Astrocyte (in vitro differentiated cells and primary cell): ENCODE measurements at regions not wholly inside any gene's neighbourhood (a gene's known extent, or its start where the extent isn't known, plus 50 kb on each side); places are given as distances from the start of the nearest gene placed in this dataset.

Experiments used
- DNase-seq: peaks from one replicate; pipeline ENCODE4 v3.0.0-alpha.2; 2010; ENCODE audit warnings: low read depth
- FAIRE-seq: peaks from 2 replicates; lab custom pipeline; 2011; peaks lifted over from hg19 to GRCh38; lab: Jason Lieb, UNC
- H2AFZ ChIP-seq: 2 replicates; pipeline ENCODE4 v1.6.0; 2012; ENCODE audit warnings: low read depth, low read length, inconsistent platforms
- H3K27ac ChIP-seq: 2 replicates; pipeline ENCODE4 v1.5.1; 2011; ENCODE audit warnings: low read depth, low read length, inconsistent platforms
- H3K27me3 ChIP-seq: 2 replicates; pipeline ENCODE4 v1.6.0; 2011; ENCODE audit warnings: low read length, inconsistent platforms; ENCODE audit not compliant: insufficient read depth
- H3K36me3 ChIP-seq: 2 replicates; pipeline ENCODE4 v1.5.1; 2011; ENCODE audit warnings: low read length, inconsistent platforms; ENCODE audit not compliant: insufficient read depth
- H3K4me1 ChIP-seq: 2 replicates; pipeline ENCODE4 v1.5.1; 2011; ENCODE audit warnings: low read length, inconsistent platforms; ENCODE audit not compliant: insufficient read depth
- H3K4me2 ChIP-seq: 2 replicates; pipeline ENCODE4 v1.6.0; 2012; ENCODE audit warnings: low read length, inconsistent platforms
- H3K4me3 ChIP-seq: 2 replicates; pipeline ENCODE4 v1.5.1; 2011; ENCODE audit warnings: low read depth, mild to moderate bottlenecking, low read length, inconsistent platforms; ENCODE audit not compliant: insufficient read depth
- H3K79me2 ChIP-seq: 2 replicates; pipeline ENCODE4 v1.6.0; 2012; ENCODE audit warnings: mild to moderate bottlenecking, low read length, inconsistent platforms; ENCODE audit not compliant: insufficient read depth
- H3K9ac ChIP-seq: 2 replicates; pipeline ENCODE4 v1.6.0; 2012; ENCODE audit warnings: mild to moderate bottlenecking, low read length, inconsistent platforms
- H3K9me3 ChIP-seq: 2 replicates; pipeline ENCODE4 v1.5.1; 2012; ENCODE audit warnings: low read depth, mild to moderate bottlenecking, low read length, inconsistent platforms; ENCODE audit not compliant: insufficient read depth
- H4K20me1 ChIP-seq: 2 replicates; pipeline ENCODE4 v1.6.0; 2012; ENCODE audit warnings: low read length, inconsistent platforms; ENCODE audit not compliant: insufficient read depth
- H3K27ac Mint-ChIP-seq: one replicate; pipeline ENCODE4 v1.8.0; 2021; ENCODE audit warnings: mild to moderate bottlenecking, mixed read lengths; ENCODE audit not compliant: unreplicated experiment
- H3K27me3 Mint-ChIP-seq: one replicate; pipeline ENCODE4 v1.8.0; 2021; ENCODE audit warnings: low read depth, mixed read lengths; ENCODE audit not compliant: unreplicated experiment
- H3K36me3 Mint-ChIP-seq: one replicate; pipeline ENCODE4 v1.8.0; 2021; ENCODE audit warnings: low read depth, mixed read lengths; ENCODE audit not compliant: unreplicated experiment
- H3K4me1 Mint-ChIP-seq: one replicate; pipeline ENCODE4 v1.8.0; 2021; ENCODE audit warnings: low read depth, mixed read lengths; ENCODE audit not compliant: unreplicated experiment
- H3K4me3 Mint-ChIP-seq: one replicate; pipeline ENCODE4 v1.8.0; 2021; ENCODE audit warnings: mild to moderate bottlenecking, moderate library complexity, mixed read lengths; ENCODE audit not compliant: unreplicated experiment
- H3K9me3 Mint-ChIP-seq: one replicate; pipeline ENCODE4 v1.8.0; 2021; ENCODE audit warnings: mild to moderate bottlenecking, mixed read lengths; ENCODE audit not compliant: unreplicated experiment
- EZH2 ChIP-seq: IDR thresholded peaks from 2 replicates; pipeline ENCODE4 v1.6.1; 2012; ENCODE audit warnings: mild to moderate bottlenecking, low read length, inconsistent platforms; ENCODE audit not compliant: insufficient read depth
- TF ChIP-seq, protein P1 (sequence below): IDR thresholded peaks from 2 replicates; pipeline ENCODE4 v1.5.1; 2011; ENCODE audit warnings: low read depth, mild to moderate bottlenecking, inconsistent platforms, low read length, moderate library complexity; ENCODE audit not compliant: insufficient read depth

- FAIRE-seq = no peak
These were observed 976.9 kb upstream of the TENM4 start for GRCh38 chr11:80417681-80418080.

GRCh38 chr11:80415580-80415979 is 974.8 kb upstream of the TENM4 start:
- FAIRE-seq (no peak), DNase-seq (no peak)
- no peaks in the 10 kb centered on the region for H3K27me3 ChIP-seq
- no peaks in the 10 kb centered on the region for H3K9me3 ChIP-seq
- H3K4me1 Mint-ChIP-seq = peaks cover 4% of the 10 kb centered on the region
- H3K9me3 Mint-ChIP-seq = peaks cover 7% of the 10 kb centered on the region
- H3K4me3 Mint-ChIP-seq = no peak overlapping the region
- H4K20me1 ChIP-seq = no peaks in the 10 kb centered on the region
- H3K79me2 ChIP-seq = no peaks in the 10 kb centered on the region
- H3K36me3 Mint-ChIP-seq = no peaks in the 10 kb centered on the region
- no peaks in the 10 kb centered on the region for H3K36me3 ChIP-seq
- no peaks in the 10 kb centered on the region for H3K4me1 ChIP-seq
- H3K27ac Mint-ChIP-seq = no peak overlapping the region
- no peak overlapping the region for H3K27ac ChIP-seq
- H3K9ac ChIP-seq = no peak overlapping the region
- no peaks in the 10 kb centered on the region for H3K27me3 Mint-ChIP-seq
- H2AFZ ChIP-seq = no peak overlapping the region
- H3K4me3 ChIP-seq = no peak overlapping the region
- TF ChIP-seq, protein P1, sequence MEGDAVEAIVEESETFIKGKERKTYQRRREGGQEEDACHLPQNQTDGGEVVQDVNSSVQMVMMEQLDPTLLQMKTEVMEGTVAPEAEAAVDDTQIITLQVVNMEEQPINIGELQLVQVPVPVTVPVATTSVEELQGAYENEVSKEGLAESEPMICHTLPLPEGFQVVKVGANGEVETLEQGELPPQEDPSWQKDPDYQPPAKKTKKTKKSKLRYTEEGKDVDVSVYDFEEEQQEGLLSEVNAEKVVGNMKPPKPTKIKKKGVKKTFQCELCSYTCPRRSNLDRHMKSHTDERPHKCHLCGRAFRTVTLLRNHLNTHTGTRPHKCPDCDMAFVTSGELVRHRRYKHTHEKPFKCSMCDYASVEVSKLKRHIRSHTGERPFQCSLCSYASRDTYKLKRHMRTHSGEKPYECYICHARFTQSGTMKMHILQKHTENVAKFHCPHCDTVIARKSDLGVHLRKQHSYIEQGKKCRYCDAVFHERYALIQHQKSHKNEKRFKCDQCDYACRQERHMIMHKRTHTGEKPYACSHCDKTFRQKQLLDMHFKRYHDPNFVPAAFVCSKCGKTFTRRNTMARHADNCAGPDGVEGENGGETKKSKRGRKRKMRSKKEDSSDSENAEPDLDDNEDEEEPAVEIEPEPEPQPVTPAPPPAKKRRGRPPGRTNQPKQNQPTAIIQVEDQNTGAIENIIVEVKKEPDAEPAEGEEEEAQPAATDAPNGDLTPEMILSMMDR = no peak
- TF ChIP-seq EZH2 = no peak
- no peak overlapping the region for H3K4me2 ChIP-seq

More at GRCh38 chr11:80417681-80418080, 976.9 kb upstream of the TENM4 start:
- H3K27ac Mint-ChIP-seq = no peak overlapping the region
- H3K79me2 ChIP-seq = no peaks in the 10 kb centered on the region
- DNase-seq = peak; percentile 3
- no peaks in the 10 kb centered on the region for H4K20me1 ChIP-seq
- no peaks in the 10 kb centered on the region for H3K36me3 ChIP-seq
- H3K4me1 ChIP-seq = no peaks in the 10 kb centered on the region
- no peak overlapping the region for H3K27ac ChIP-seq
- no peak overlapping the region for H3K4me3 ChIP-seq
- H3K36me3 Mint-ChIP-seq = no peaks in the 10 kb centered on the region
- H3K4me1 Mint-ChIP-seq = peaks cover 4% of the 10 kb centered on the region
- H3K9me3 Mint-ChIP-seq = no peaks in the 10 kb centered on the region
- H3K9ac ChIP-seq = no peak overlapping the region
- H3K9me3 ChIP-seq = no peaks in the 10 kb centered on the region
- H3K4me2 ChIP-seq = no peak overlapping the region
- TF ChIP-seq, protein P1 = no peak
- TF ChIP-seq EZH2 = no peak
- no peaks in the 10 kb centered on the region for H3K27me3 Mint-ChIP-seq
- H3K27me3 ChIP-seq = no peaks in the 10 kb centered on the region
- no peak overlapping the region for H3K4me3 Mint-ChIP-seq
- H2AFZ ChIP-seq = peak overlapping the region; percentile 15

DNA sequence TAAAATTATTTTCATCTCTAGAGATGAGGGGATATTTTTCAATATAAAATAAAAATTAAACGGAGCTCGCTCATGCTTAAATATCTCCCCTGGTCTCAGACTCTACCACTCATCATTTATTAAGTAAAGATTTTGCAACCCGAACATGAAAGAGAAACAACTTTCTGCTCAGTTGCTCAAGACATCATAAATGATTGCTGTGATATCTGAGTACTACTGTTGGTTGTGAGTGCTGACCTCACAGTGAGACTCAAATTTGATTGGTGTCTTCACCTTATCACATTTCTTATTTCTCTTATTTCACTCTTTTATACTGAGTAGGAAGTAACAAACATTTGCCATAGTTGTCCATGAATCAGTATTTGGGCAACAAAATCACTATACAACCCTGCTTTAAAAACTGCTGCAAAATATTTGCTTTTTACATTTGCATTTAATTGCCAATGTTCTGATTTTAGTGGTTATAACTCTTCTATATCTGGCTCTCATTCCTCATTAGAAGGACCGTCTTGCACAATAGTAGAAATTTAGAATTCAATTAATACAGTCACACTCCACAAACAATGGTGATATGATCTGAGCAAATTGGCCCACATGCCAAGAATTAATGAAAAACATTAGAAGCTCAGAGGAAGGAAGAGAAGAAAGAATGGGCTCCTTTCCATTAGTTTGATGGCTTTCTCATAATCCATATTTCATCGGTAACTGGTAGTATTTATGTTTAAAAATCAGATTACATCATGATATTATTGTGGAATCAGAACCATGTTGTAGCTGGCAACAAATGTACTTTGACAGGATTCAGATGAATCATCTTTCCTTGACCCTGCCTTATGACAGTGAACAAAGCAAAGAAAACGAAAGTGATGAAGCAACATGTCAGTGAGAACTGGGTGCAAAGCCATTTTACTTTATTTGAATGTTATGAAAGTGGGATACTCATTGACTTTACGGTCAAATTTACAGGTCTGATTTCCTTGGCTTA is 973.6 kb upstream of the TENM4 start:
- Mint-ChIP-seq H3K36me3 (no peaks in the 10 kb centered on the region), H3K4me3 (no peak overlapping the region), H3K27ac (no peak overlapping the region), H3K27me3 (no peaks in the 10 kb centered on the region), H3K4me1 (peaks cover 4% of the 10 kb centered on the region), H3K9me3 (peaks cover 7% of the 10 kb centered on the region)
- no peak overlapping the region for H3K4me2 ChIP-seq
- H3K79me2 ChIP-seq = no peaks in the 10 kb centered on the region
- FAIRE-seq = no peak
- H3K9ac ChIP-seq = no peak overlapping the region
- H3K4me3 ChIP-seq = no peak overlapping the region
- H4K20me1 ChIP-seq = no peaks in the 10 kb centered on the region
- no peaks in the 10 kb centered on the region for H3K9me3 ChIP-seq
- TF ChIP-seq EZH2 = no peak
- TF ChIP-seq, protein P1 = no peak
- no peak overlapping the region for H2AFZ ChIP-seq
- no peaks in the 10 kb centered on the region for H3K4me1 ChIP-seq
- H3K27me3 ChIP-seq = no peaks in the 10 kb centered on the region
- H3K36me3 ChIP-seq = no peaks in the 10 kb centered on the region
- H3K27ac ChIP-seq = no peak overlapping the region
- DNase-seq = no peak
